HG02870 (cell line): ENCODE measurements at regions not wholly inside any gene's neighbourhood (a gene's known extent, or its start where the extent isn't known, plus 50 kb on each side); places are given as distances from the start of the nearest gene placed in this dataset.
A peak's percentile ranks its signal among the peaks of the same experiment; 100 is the strongest.

Source experiments
- ATAC-seq: cut with Tn5 transposase; IDR thresholded peaks from one replicate; pipeline ENCODE4 v1.9.1; 2021; ENCODE audit warnings: mild to moderate bottlenecking, moderate library complexity; ENCODE audit not compliant: unreplicated experiment

GRCh38 chr7:126378642-126379041 is 874.1 kb downstream of the GRM8 start:
- ATAC-seq: peak; percentile 47

GRCh38 chr7:126370038-126370668 is 882.6 kb downstream of the GRM8 start:
- ATAC-seq: peak; percentile 54

GRCh38 chr7:126362746-126363145 is 890.0 kb downstream of the GRM8 start:
- no peak for ATAC-seq

- no peak for ATAC-seq
Observed at GRCh38 chr7:126361183-126361582, 891.6 kb downstream of the GRM8 start.

- no peak for ATAC-seq
Observed at GRCh38 chr7:126339813-126340212, 912.9 kb downstream of the GRM8 start.

GRCh38 chr7:126305671-126306070 is 947.1 kb downstream of the GRM8 start:
- no peak for ATAC-seq

- no peak for ATAC-seq
Observed at GRCh38 chr7:126303926-126304325, 948.8 kb downstream of the GRM8 start.

- ATAC-seq: no peak
Observed at GRCh38 chr7:126302639-126303038, 950.1 kb downstream of the GRM8 start.

- no peak for ATAC-seq
Observed at GRCh38 chr7:126286317-126286716, 966.4 kb downstream of the GRM8 start.

- no peak for ATAC-seq
Observed at GRCh38 chr7:126236261-126236660, 1016.5 kb downstream of the GRM8 start.

GRCh38 chr7:126228356-126229061 is 1024.2 kb downstream of the GRM8 start:
- no peak for ATAC-seq

- ATAC-seq: no peak
Observed at GRCh38 chr7:126227643-126228042, 1025.1 kb downstream of the GRM8 start.

- ATAC-seq: no peak
Observed at GRCh38 chr7:126227055-126227454, 1025.7 kb downstream of the GRM8 start.

GRCh38 chr7:126223729-126224128 is 1029.0 kb downstream of the GRM8 start:
- ATAC-seq: no peak

- ATAC-seq: no peak
Observed at GRCh38 chr7:126222782-126223181, 1030.0 kb downstream of the GRM8 start.

GRCh38 chr7:126215785-126216184 is 1037.0 kb downstream of the GRM8 start:
- no peak for ATAC-seq

- no peak for ATAC-seq
Observed at GRCh38 chr7:126213876-126214275, 1038.9 kb downstream of the GRM8 start.

- no peak for ATAC-seq
Observed at GRCh38 chr7:126211875-126212274, 1040.9 kb downstream of the GRM8 start.

GRCh38 chr7:126210707-126211106 is 1042.0 kb downstream of the GRM8 start:
- peak; percentile 64 for ATAC-seq

- no peak for ATAC-seq
Observed at GRCh38 chr7:126203185-126203584, 1049.6 kb downstream of the GRM8 start.

GRCh38 chr7:126202177-126202576 is 1050.6 kb downstream of the GRM8 start:
- ATAC-seq: no peak

GRCh38 chr7:126185959-126186580 is 1066.7 kb downstream of the GRM8 start:
- ATAC-seq: no peak
